ENCODE measurements at regions not wholly inside any gene's neighbourhood (a gene's known extent, or its start where the extent isn't known, plus 50 kb on each side); places are given as distances from the start of the nearest gene placed in this dataset.

- H3K36me3 ChIP-seq (ENCODE audit: control insufficient read depth, insufficient read depth, low read length) = no peaks in the 10 kb centered on the region
- TF ChIP-seq SIN3A (IDR thresholded peaks at IDR 0.05; ENCODE audit: borderline replicate concordance, insufficient read depth, low read depth, low read length) = no peak
- TF ChIP-seq TCF7L2 (IDR thresholded peaks at IDR 0.05; ENCODE audit: low read depth, low read length) = no peak
- no peak for TF ChIP-seq POLR2AphosphoS5 (IDR thresholded peaks at IDR 0.05; ENCODE audit: low read depth, low read length)
- no peak for TF ChIP-seq CTCF (IDR thresholded peaks at IDR 0.05)
- no peak for TF ChIP-seq REST (IDR thresholded peaks at IDR 0.05; ENCODE audit: insufficient read depth in 1 of 2, low read depth in 2 of 2, low read length in 1 of 2)
- no peak overlapping the region for H3K4me3 ChIP-seq (ENCODE audit: low read depth in 2 of 2, low read length in 2 of 2)
- intact Hi-C loops (cut with micrococcal nuclease; ENCODE audit: unreplicated experiment) (no loop called here), in situ Hi-C loops (cut with HindIII; ENCODE audit: low pct_unique_long_range_greater_than_20kb, low sequenced_read_pairs) (no loop called here)
- H3K9me3 ChIP-seq (ENCODE audit: control insufficient read depth, insufficient read depth, low read depth, low read length) = no peaks in the 10 kb centered on the region
- DNase-seq (ENCODE audit: low read depth, low spot score) (no peak), ATAC-seq (no peak)
- BruUV-seq (replicated peaks) = no TSS peak
- no peak overlapping the region for H3K27ac ChIP-seq (ENCODE audit: low read length)
- H3K27me3 ChIP-seq (ENCODE audit: control insufficient read depth, insufficient read depth, low read length) = no peaks in the 10 kb centered on the region
- CTCF ChIA-PET = no interaction called here
- H3K4me1 ChIP-seq (ENCODE audit: control insufficient read depth, insufficient read depth, low read length) = no peaks in the 10 kb centered on the region; the same call in 1 of the 2 replicates
- POLR2A ChIA-PET = no interaction called here
These were observed 139.0 kb downstream of the TRIM43 start for GRCh38 chr2:95730813-95731212.

- Histone ChIP-seq H3K9me3 (ENCODE audit: control insufficient read depth, insufficient read depth, low read depth, low read length) (no peaks in the 10 kb centered on the region), H3K4me3 (ENCODE audit: low read depth in 2 of 2, low read length in 2 of 2) (no peak overlapping the region), H3K36me3 (ENCODE audit: control insufficient read depth, insufficient read depth, low read length) (no peaks in the 10 kb centered on the region), H3K4me1 (ENCODE audit: control insufficient read depth, insufficient read depth, low read length) (no peaks in the 10 kb centered on the region), H3K27ac (ENCODE audit: low read length) (no peak overlapping the region), H3K27me3 (ENCODE audit: control insufficient read depth, insufficient read depth, low read length) (no peaks in the 10 kb centered on the region)
- intact Hi-C loops (cut with micrococcal nuclease; ENCODE audit: unreplicated experiment) (no loop called here), in situ Hi-C loops (cut with HindIII; ENCODE audit: low pct_unique_long_range_greater_than_20kb, low sequenced_read_pairs) (no loop called here)
- ChIA-PET POLR2A (no interaction called here), CTCF (interaction anchor here (0.7 kb wide), 1 partner anchor 347 kb away, joined by 3 read pairs; no protein-coding TSS in a partner anchor)
- DNase-seq (ENCODE audit: low read depth, low spot score) (no peak), ATAC-seq (no peak)
- BruUV-seq (replicated peaks) = no TSS peak
- TF ChIP-seq TCF7L2 (IDR thresholded peaks at IDR 0.05; ENCODE audit: low read depth, low read length) (no peak), CTCF (IDR thresholded peaks at IDR 0.05) (no peak), REST (IDR thresholded peaks at IDR 0.05; ENCODE audit: insufficient read depth in 1 of 2, low read depth in 2 of 2, low read length in 1 of 2) (no peak), POLR2AphosphoS5 (IDR thresholded peaks at IDR 0.05; ENCODE audit: low read depth, low read length) (no peak), SIN3A (IDR thresholded peaks at IDR 0.05; ENCODE audit: borderline replicate concordance, insufficient read depth, low read depth, low read length) (no peak)
These were observed 143.4 kb downstream of the TRIM43 start for GRCh38 chr2:95734976-95735890.

All from Panc1 (cell line).